B cell (primary cell): ENCODE measurements at regions not wholly inside any gene's neighbourhood (a gene's known extent, or its start where the extent isn't known, plus 50 kb on each side); places are given as distances from the start of the nearest gene placed in this dataset.

Experiments
- ATAC-seq: fragments of 200-7000 bp; cut with Tn5 transposase; one replicate; pipeline ENCODE4 v1.10.0; 2021; ENCODE audit warnings: low read depth, mild to moderate bottlenecking, moderate number of reproducible peaks, moderate library complexity
- CTCF ChIA-PET: fragments of 350-600 bp; sonication (Branson Sonifier 250); formaldehyde crosslinking; loops from one replicate; lab custom pipeline; 2021; ENCODE audit warnings: antibody characterized with exemption, inconsistent platforms; lab: Charles Lee
- POLR2A ChIA-PET: fragments of 350-600 bp; sonication (Branson Sonifier 250); formaldehyde crosslinking; loops from one replicate; lab custom pipeline; 2021; ENCODE audit warnings: antibody characterized with exemption; lab: Charles Lee
- DNase-seq: peaks from one replicate; pipeline ENCODE4 v3.0.0; 2013
- H2AFZ ChIP-seq: 2 replicates; pipeline ENCODE4 v1.6.1; 2012; ENCODE audit warnings: mild to moderate bottlenecking, low read depth, low read length; ENCODE audit not compliant: insufficient read depth, poor library complexity, severe bottlenecking
- H3K27ac ChIP-seq, 2 donors: 1 replicate in 1 of 2; 2 replicates in 1 of 2; pipeline ENCODE4 v1.5.1; 2012 to 2013; ENCODE audit warnings: low read length in 2 of 2, mild to moderate bottlenecking in 2 of 2, moderate library complexity in 1 of 2
- H3K27me3 ChIP-seq, 4 experiments: fragments of 200-600 bp in 1 of 4; sonication (generic) in 1 of 4; replicated peaks in 1 of 4; 1 replicate in 2 of 4; 2 replicates in 2 of 4; pipeline versions ENCODE4 v1.6.1 to v1.7.0; 2013 to 2016; ENCODE audit warnings: low read length in 3 of 4, mild to moderate bottlenecking in 2 of 4, mixed read lengths in 1 of 4, moderate library complexity in 1 of 4; ENCODE audit not compliant: insufficient read depth in 4 of 4, control insufficient read depth in 3 of 4; ENCODE audit errors: control extremely low read depth in 1 of 4
- H3K36me3 ChIP-seq, 2 experiments: replicated peaks in 1 of 2; 1 replicate in 1 of 2; 2 replicates in 1 of 2; pipeline versions ENCODE4 v1.6.1 to v1.7.1; 2013; ENCODE audit warnings: low read length in 1 of 2; ENCODE audit not compliant: insufficient read depth in 2 of 2, control insufficient read depth in 1 of 2; ENCODE audit errors: control extremely low read depth in 1 of 2, extremely low read depth in 1 of 2
- H3K4me1 ChIP-seq, 2 donors: fragments of 200-600 bp in 1 of 2; sonication (generic) in 1 of 2; 1 replicate in 1 of 2; 2 replicates in 1 of 2; pipeline versions ENCODE4 v1.5.1 to v1.6.1; 2013 to 2017; ENCODE audit warnings: low read length in 2 of 2; ENCODE audit not compliant: control insufficient read depth in 2 of 2, insufficient read depth in 2 of 2
- H3K4me2 ChIP-seq: replicated peaks from 2 replicates; pipeline ENCODE3; 2012; ENCODE audit warnings: mild to moderate bottlenecking, low read depth, low read length; ENCODE audit not compliant: poor library complexity, severe bottlenecking
- H3K4me3 ChIP-seq, 5 experiments: fragments of 200-600 bp in 1 of 5; sonication (generic) in 1 of 5; 1 replicate in 3 of 5; 2 replicates in 2 of 5; pipeline versions ENCODE4 v1.5.1 to v1.7.0; 2011 to 2016; ENCODE audit warnings: low read length in 4 of 5, mild to moderate bottlenecking in 4 of 5, low read depth in 2 of 5, control low read depth in 1 of 5, moderate library complexity in 1 of 5; ENCODE audit not compliant: insufficient read depth in 1 of 5; ENCODE audit errors: control extremely low read depth in 1 of 5, extremely low read depth in 1 of 5
- H3K79me2 ChIP-seq: fragments of 200-600 bp; sonication (generic); one replicate; pipeline ENCODE4 v1.6.0; 2016; ENCODE audit warnings: low read length; ENCODE audit not compliant: control insufficient read depth, insufficient read depth
- H3K9ac ChIP-seq: fragments of 200-600 bp; sonication (generic); 2 replicates; pipeline ENCODE4 v1.6.1; 2017; ENCODE audit warnings: mild to moderate bottlenecking, low read length, moderate library complexity
- H3K9me3 ChIP-seq, 3 donors: one replicate each; pipeline versions ENCODE4 v1.6.1 to v1.7.1; 2013; ENCODE audit warnings: low read length in 2 of 3; ENCODE audit not compliant: control insufficient read depth in 2 of 3, insufficient read depth in 1 of 3; ENCODE audit errors: control extremely low read depth in 1 of 3
- H4K20me1 ChIP-seq: 2 replicates; pipeline ENCODE4 v1.6.0; 2012; ENCODE audit warnings: mild to moderate bottlenecking, low read length; ENCODE audit not compliant: insufficient read depth, control insufficient read depth, poor library complexity, severe bottlenecking
- H3K27ac Mint-ChIP-seq: one replicate; pipeline ENCODE4 v1.8.0; 2021; ENCODE audit warnings: mixed read lengths
- H3K27me3 Mint-ChIP-seq: one replicate; pipeline ENCODE4 v1.8.0; 2021; ENCODE audit warnings: mixed read lengths
- H3K4me1 Mint-ChIP-seq: one replicate; pipeline ENCODE4 v1.8.0; 2021; ENCODE audit warnings: mixed read lengths
- H3K4me3 Mint-ChIP-seq: one replicate; pipeline ENCODE4 v1.8.0; 2021; ENCODE audit warnings: mixed read lengths
- H3K9me3 Mint-ChIP-seq: one replicate; pipeline ENCODE4 v1.8.0; 2022; ENCODE audit warnings: mixed read lengths; ENCODE audit not compliant: insufficient read depth
- CTCF ChIP-seq: fragments of 200-600 bp; IDR thresholded peaks from one replicate; pipeline ENCODE4 v1.8.0; 2022; ENCODE audit warnings: antibody characterized with exemption, mild to moderate bottlenecking
- EZH2 ChIP-seq: IDR thresholded peaks from 2 replicates; pipeline ENCODE4 v1.6.1; 2012; ENCODE audit warnings: borderline replicate concordance, low read depth, mild to moderate bottlenecking, moderate library complexity, low read length; ENCODE audit not compliant: insufficient read depth, poor library complexity, severe bottlenecking
- WGBS: methylation state at CpG from one replicate; pipeline ENCODE4 v1.1.5; 2013; ENCODE audit warnings: missing lambda C conversion rate; ENCODE audit not compliant: insufficient coverage; 5-methylcytosine and 5-hydroxymethylcytosine counted together
- intact Hi-C: fragments of 100-400 bp; cut with micrococcal nuclease; formaldehyde crosslinking; loops from one replicate; pipeline ENCODE4 v1.10.0; 2022

GRCh38 chr3:59368900-59369675 is 319.3 kb upstream of the CFAP20DC start:
- Histone ChIP-seq H3K4me3 (no peak overlapping the region), H3K27me3 (no peaks in the 10 kb centered on the region), H3K27ac (no peak overlapping the region), H2AFZ (no peak overlapping the region), H4K20me1 (no peaks in the 10 kb centered on the region), H3K9me3 (no peaks in the 10 kb centered on the region), H3K4me1 (peaks cover 4 to 11% of the 10 kb centered on the region in 2 donors), H3K4me2 (no peak overlapping the region), H3K79me2 (no peaks in the 10 kb centered on the region), H3K9ac (no peak overlapping the region), H3K36me3 (no peaks in the 10 kb centered on the region)
- no peak overlapping the region for H3K27ac Mint-ChIP-seq
- H3K4me3 Mint-ChIP-seq: no peak overlapping the region
- H3K4me1 Mint-ChIP-seq: peaks cover 32% of the 10 kb centered on the region
- ChIA-PET CTCF (no interaction called here), POLR2A (no interaction called here)
- no peaks in the 10 kb centered on the region for H3K27me3 Mint-ChIP-seq
- TF ChIP-seq CTCF (no peak), EZH2 (no peak)
- ATAC-seq (no peak), DNase-seq (no peak)
- intact Hi-C loops: no loop called here
- WGBS: 61% methylated on average over 3 of the region's 5 CpGs
- no peaks in the 10 kb centered on the region for H3K9me3 Mint-ChIP-seq

DNA sequence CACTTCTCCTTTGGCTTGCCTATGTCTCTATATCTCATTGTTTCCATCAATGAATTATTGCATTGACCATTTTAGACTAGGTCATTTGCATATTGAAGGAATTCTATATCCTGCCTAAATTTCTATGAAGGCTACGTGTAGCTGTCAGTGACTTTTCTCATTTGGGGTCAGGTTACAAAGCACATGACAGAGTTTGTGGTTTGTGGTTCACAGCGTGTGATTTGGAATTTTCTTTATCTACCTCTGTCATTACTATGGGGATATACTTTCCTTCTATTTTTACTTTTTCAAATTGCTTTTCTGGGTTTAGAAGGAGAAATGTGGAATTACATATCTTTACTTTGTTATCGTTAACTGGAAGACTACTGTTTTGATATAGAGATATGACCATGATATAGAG is 317.3 kb upstream of the CFAP20DC start:
- ChIA-PET CTCF (no interaction called here), POLR2A (no interaction called here)
- ATAC-seq: no peak
- Mint-ChIP-seq H3K4me3 (no peak overlapping the region), H3K9me3 (no peaks in the 10 kb centered on the region), H3K4me1 (peaks cover 22% of the 10 kb centered on the region), H3K27ac (no peak overlapping the region), H3K27me3 (no peaks in the 10 kb centered on the region)
- Histone ChIP-seq H3K36me3 (no peaks in the 10 kb centered on the region), H3K9ac (no peak overlapping the region), H3K4me2 (no peak overlapping the region), H2AFZ (no peak overlapping the region), H3K79me2 (no peaks in the 10 kb centered on the region), H3K4me3 (no peak overlapping the region), H3K27ac (no peak overlapping the region), H3K4me1 (peaks cover 4 to 10% of the 10 kb centered on the region in 2 donors), H3K27me3 (no peaks in the 10 kb centered on the region), H3K9me3 (no peaks in the 10 kb centered on the region), H4K20me1 (no peaks in the 10 kb centered on the region)
- no CpG with 5 or more reads among the region's 3 CpGs for WGBS
- intact Hi-C loops: no loop called here
- no peak for DNase-seq
- no peak for TF ChIP-seq CTCF
